ENCODE measurements at regions not wholly inside any gene's neighbourhood (a gene's known extent, or its start where the extent isn't known, plus 50 kb on each side); places are given as distances from the start of the nearest gene placed in this dataset.

DNA sequence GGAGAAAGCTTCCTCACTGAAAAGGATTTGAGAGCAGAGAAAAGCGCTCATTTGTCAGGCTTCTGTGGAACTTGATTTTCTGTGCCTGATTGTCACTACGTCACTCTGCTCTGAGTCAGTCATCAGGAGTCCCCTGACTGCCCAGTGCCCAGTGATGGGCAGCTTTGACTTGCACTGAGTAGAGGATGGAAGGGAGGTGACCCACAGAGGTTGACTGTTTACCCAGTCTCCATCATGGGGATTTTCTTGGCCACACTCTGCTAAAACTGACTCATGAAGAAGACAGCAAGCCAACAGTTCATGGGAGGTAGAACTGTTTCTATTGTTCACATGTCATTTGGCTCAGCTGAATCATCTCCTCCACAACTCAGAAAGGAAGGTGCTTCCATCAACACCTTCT, 82.1 kb upstream of the DUSP10 start:
- peaks cover 0 to 17% (median 0%) of the 10 kb centered on the region in 5 donors for H3K36me3 Mint-ChIP-seq
- H3K4me1 ChIP-seq (ENCODE audit: control insufficient read depth in 2 of 2, insufficient read depth in 2 of 2, low read length in 2 of 2), result peaks cover 6 to 22% of the 10 kb centered on the region in 2 donors
- H3K27me3 ChIP-seq (ENCODE audit: control insufficient read depth in 2 of 2, insufficient read depth in 2 of 2, low read length in 2 of 2), result no peaks in the 10 kb centered on the region
- POLR2A ChIA-PET, result no interaction called here
- intact Hi-C loops (cut with micrococcal nuclease), result no loop called here
- H3K9me3 ChIP-seq (ENCODE audit: control insufficient read depth in 2 of 3, low read length in 3 of 3), result no peaks in the 10 kb centered on the region
- no peaks in the 10 kb centered on the region for H3K36me3 ChIP-seq (ENCODE audit: control insufficient read depth in 2 of 3, insufficient read depth in 3 of 3, low read length in 3 of 3)
- no peak overlapping the region for H3K27ac Mint-ChIP-seq
- no peak for ATAC-seq
- peaks cover 9 to 43% (median 20%) of the 10 kb centered on the region in 7 donors for H3K4me1 Mint-ChIP-seq
- H3K4me3 ChIP-seq (ENCODE audit: low read length), result no peak overlapping the region
- peaks cover 0 to 7% (median 0%) of the 10 kb centered on the region in 11 donors for H3K9me3 Mint-ChIP-seq
- no peak overlapping the region for H3K27ac ChIP-seq (ENCODE audit: low read depth, low read length)
- no peak overlapping the region for H3K4me3 Mint-ChIP-seq
- no peak for DNase-seq
- H3K27me3 Mint-ChIP-seq, result no peaks in the 10 kb centered on the region
- CTCF ChIA-PET, result no interaction called here

GRCh38 chr1:221823561-221823960, 81.7 kb upstream of the DUSP10 start:
- no peaks in the 10 kb centered on the region for H3K27me3 ChIP-seq (ENCODE audit: control insufficient read depth in 2 of 2, insufficient read depth in 2 of 2, low read length in 2 of 2)
- Mint-ChIP-seq H3K4me3 (no peak overlapping the region), H3K4me1 (peaks cover 9 to 38% (median 17%) of the 10 kb centered on the region in 7 donors), H3K9me3 (peaks cover 0 to 7% (median 0%) of the 10 kb centered on the region in 11 donors), H3K27ac (no peak overlapping the region), H3K36me3 (peaks cover 0 to 15% (median 0%) of the 10 kb centered on the region in 5 donors), H3K27me3 (no peaks in the 10 kb centered on the region)
- peaks cover 6 to 19% of the 10 kb centered on the region in 2 donors for H3K4me1 ChIP-seq (ENCODE audit: control insufficient read depth in 2 of 2, insufficient read depth in 2 of 2, low read length in 2 of 2)
- ChIA-PET CTCF (no interaction called here), POLR2A (no interaction called here)
- no peak overlapping the region for H3K4me3 ChIP-seq (ENCODE audit: low read length)
- intact Hi-C loops (cut with micrococcal nuclease), result no loop called here
- ATAC-seq (no peak), DNase-seq (no peak)
- H3K36me3 ChIP-seq (ENCODE audit: control insufficient read depth in 2 of 3, insufficient read depth in 3 of 3, low read length in 3 of 3), result no peaks in the 10 kb centered on the region
- H3K9me3 ChIP-seq (ENCODE audit: control insufficient read depth in 2 of 3, low read length in 3 of 3), result no peaks in the 10 kb centered on the region
- H3K27ac ChIP-seq (ENCODE audit: low read depth, low read length), result no peak overlapping the region

DNA sequence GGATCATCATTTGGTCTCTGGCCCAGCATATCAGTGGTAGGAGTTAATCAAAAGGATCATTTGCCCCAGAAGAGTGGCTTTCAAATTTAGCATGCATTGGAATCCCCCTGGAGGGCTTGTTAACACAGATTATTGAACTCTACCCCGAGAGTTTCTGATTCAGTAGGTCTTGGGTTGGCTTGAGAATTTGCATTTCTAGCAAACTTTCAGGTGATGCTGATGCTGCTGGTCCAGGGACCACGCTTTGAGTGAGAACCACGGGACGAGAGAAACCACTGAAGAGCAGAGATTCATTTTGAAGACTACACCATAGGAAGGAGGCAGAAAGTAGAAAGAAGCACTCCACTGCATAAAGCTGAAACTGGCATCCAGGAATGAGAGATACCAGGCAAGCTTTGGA, 81.3 kb upstream of the DUSP10 start:
- Mint-ChIP-seq H3K36me3 (peaks cover 0 to 15% (median 0%) of the 10 kb centered on the region in 5 donors), H3K4me3 (no peak overlapping the region), H3K27ac (no peak overlapping the region), H3K27me3 (no peaks in the 10 kb centered on the region), H3K4me1 (peaks cover 9 to 34% (median 17%) of the 10 kb centered on the region in 7 donors), H3K9me3 (peaks cover 0 to 7% (median 0%) of the 10 kb centered on the region in 11 donors)
- ATAC-seq, result no peak
- H3K27me3 ChIP-seq (ENCODE audit: control insufficient read depth in 2 of 2, insufficient read depth in 2 of 2, low read length in 2 of 2), result no peaks in the 10 kb centered on the region
- no peak overlapping the region for H3K27ac ChIP-seq (ENCODE audit: low read depth, low read length)
- peaks cover 6 to 16% of the 10 kb centered on the region in 2 donors for H3K4me1 ChIP-seq (ENCODE audit: control insufficient read depth in 2 of 2, insufficient read depth in 2 of 2, low read length in 2 of 2)
- H3K4me3 ChIP-seq (ENCODE audit: low read length), result no peak overlapping the region
- ChIA-PET POLR2A (no interaction called here), CTCF (no interaction called here)
- intact Hi-C loops (cut with micrococcal nuclease), result no loop called here
- no peaks in the 10 kb centered on the region for H3K36me3 ChIP-seq (ENCODE audit: control insufficient read depth in 2 of 3, insufficient read depth in 3 of 3, low read length in 3 of 3)
- DNase-seq, result no peak
- no peaks in the 10 kb centered on the region for H3K9me3 ChIP-seq (ENCODE audit: control insufficient read depth in 2 of 3, low read length in 3 of 3)

DNA sequence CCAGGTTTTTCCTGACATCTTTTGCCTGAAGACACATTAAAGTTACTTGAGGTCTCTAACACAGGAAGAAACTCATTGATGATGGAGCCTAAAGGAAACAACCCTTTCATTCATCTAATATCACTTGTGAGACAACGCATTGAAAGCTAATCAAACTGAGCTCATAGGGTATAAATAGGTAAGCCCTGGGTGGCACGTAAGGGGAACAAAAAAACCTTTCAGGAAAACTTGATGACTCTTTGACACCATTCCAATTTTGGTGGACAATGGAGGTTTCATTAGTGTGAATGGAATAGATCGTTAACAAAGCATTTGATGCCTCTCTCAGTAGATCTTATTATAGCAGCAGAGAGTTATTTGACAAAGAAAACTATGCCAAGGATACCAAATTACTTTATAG, 80.7 kb upstream of the DUSP10 start:
- intact Hi-C loops (cut with micrococcal nuclease), result no loop called here
- Mint-ChIP-seq H3K9me3 (peaks cover 0 to 9% (median 0%) of the 10 kb centered on the region in 11 donors), H3K4me3 (no peak overlapping the region), H3K27ac (no peak overlapping the region), H3K4me1 (peaks cover 9 to 29% (median 13%) of the 10 kb centered on the region in 7 donors), H3K27me3 (no peaks in the 10 kb centered on the region), H3K36me3 (peaks cover 0 to 17% (median 0%) of the 10 kb centered on the region in 5 donors)
- DNase-seq (no peak), ATAC-seq (no peak)
- Histone ChIP-seq H3K27ac (ENCODE audit: low read depth, low read length) (no peak overlapping the region), H3K4me3 (ENCODE audit: low read length) (no peak overlapping the region), H3K4me1 (ENCODE audit: control insufficient read depth in 2 of 2, insufficient read depth in 2 of 2, low read length in 2 of 2) (peaks cover 6 to 11% of the 10 kb centered on the region in 2 donors), H3K9me3 (ENCODE audit: control insufficient read depth in 2 of 3, low read length in 3 of 3) (no peaks in the 10 kb centered on the region), H3K36me3 (ENCODE audit: control insufficient read depth in 2 of 3, insufficient read depth in 3 of 3, low read length in 3 of 3) (no peaks in the 10 kb centered on the region), H3K27me3 (ENCODE audit: control insufficient read depth in 2 of 2, insufficient read depth in 2 of 2, low read length in 2 of 2) (no peaks in the 10 kb centered on the region)
- POLR2A ChIA-PET, result no interaction called here
- CTCF ChIA-PET, result no interaction called here

DNA sequence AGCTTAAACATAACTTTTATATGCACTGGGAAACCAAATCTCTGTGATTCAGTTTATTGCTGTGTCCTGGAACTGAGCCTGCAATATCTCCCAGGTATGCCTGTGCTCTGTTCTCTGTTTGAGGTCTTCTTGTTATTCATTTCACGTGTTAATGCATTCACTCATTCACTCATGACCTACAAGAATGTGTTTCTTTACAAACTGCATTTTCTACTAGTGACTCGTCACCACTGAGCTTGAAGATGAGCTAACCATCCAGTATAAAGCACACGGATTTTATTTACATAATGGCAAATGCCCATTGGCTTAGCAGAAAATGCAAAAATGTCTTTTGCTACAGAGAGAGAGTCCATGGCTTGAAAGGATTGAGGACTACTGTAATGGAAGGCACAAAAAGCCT, 75.0 kb upstream of the DUSP10 start:
- H3K9me3 Mint-ChIP-seq, result peaks cover 0 to 6% (median 0%) of the 10 kb centered on the region in 11 donors
- ChIA-PET CTCF (interaction anchor here (0.6 kb wide), 1 partner anchor 922 kb away, joined by 6 read pairs; no protein-coding TSS in a partner anchor), POLR2A (no interaction called here)
- H3K27ac Mint-ChIP-seq, result no peak overlapping the region
- no peaks in the 10 kb centered on the region for H3K27me3 ChIP-seq (ENCODE audit: control insufficient read depth in 2 of 2, insufficient read depth in 2 of 2, low read length in 2 of 2)
- ATAC-seq (no peak), DNase-seq (no peak)
- H3K36me3 Mint-ChIP-seq, result peaks cover 0 to 12% (median 0%) of the 10 kb centered on the region in 5 donors
- H3K9me3 ChIP-seq (ENCODE audit: control insufficient read depth in 2 of 3, low read length in 3 of 3), result no peaks in the 10 kb centered on the region
- peaks cover 0 to 3% (median 0%) of the 10 kb centered on the region in 7 donors for H3K4me1 Mint-ChIP-seq
- no peak overlapping the region for H3K4me3 Mint-ChIP-seq
- no peaks in the 10 kb centered on the region for H3K36me3 ChIP-seq (ENCODE audit: control insufficient read depth in 2 of 3, insufficient read depth in 3 of 3, low read length in 3 of 3)
- no peak overlapping the region for H3K27ac ChIP-seq (ENCODE audit: low read depth, low read length)
- no peak overlapping the region for H3K4me3 ChIP-seq (ENCODE audit: low read length)
- H3K4me1 ChIP-seq (ENCODE audit: control insufficient read depth in 2 of 2, insufficient read depth in 2 of 2, low read length in 2 of 2), result no peaks in the 10 kb centered on the region
- H3K27me3 Mint-ChIP-seq, result peaks cover 0 to 4% (median 0%) of the 10 kb centered on the region in 5 donors
- intact Hi-C loops (cut with micrococcal nuclease), result no loop called here

- Histone ChIP-seq H3K9me3 (ENCODE audit: control insufficient read depth in 2 of 3, low read length in 3 of 3) (no peaks in the 10 kb centered on the region), H3K36me3 (ENCODE audit: control insufficient read depth in 2 of 3, insufficient read depth in 3 of 3, low read length in 3 of 3) (no peaks in the 10 kb centered on the region), H3K27me3 (ENCODE audit: control insufficient read depth in 2 of 2, insufficient read depth in 2 of 2, low read length in 2 of 2) (no peaks in the 10 kb centered on the region), H3K4me1 (ENCODE audit: control insufficient read depth in 2 of 2, insufficient read depth in 2 of 2, low read length in 2 of 2) (no peaks in the 10 kb centered on the region), H3K4me3 (ENCODE audit: low read length) (no peak overlapping the region), H3K27ac (ENCODE audit: low read depth, low read length) (no peak overlapping the region)
- peaks cover 4 to 11% (median 9%) of the 10 kb centered on the region in 7 donors for H3K4me1 Mint-ChIP-seq
- H3K27ac Mint-ChIP-seq, result no peak overlapping the region
- ChIA-PET POLR2A (no interaction called here), CTCF (no interaction called here)
- H3K27me3 Mint-ChIP-seq, result peaks cover 0 to 4% (median 0%) of the 10 kb centered on the region in 5 donors
- H3K36me3 Mint-ChIP-seq, result peaks cover 0 to 13% (median 0%) of the 10 kb centered on the region in 5 donors
- intact Hi-C loops (cut with micrococcal nuclease), result no loop called here
- H3K9me3 Mint-ChIP-seq, result peaks cover 0 to 6% (median 0%) of the 10 kb centered on the region in 11 donors
- ATAC-seq (no peak), DNase-seq (no peak)
- no peak overlapping the region for H3K4me3 Mint-ChIP-seq
These were observed 73.8 kb upstream of the DUSP10 start for GRCh38 chr1:221815660-221816059.

GRCh38 chr1:221813887-221814286, 72.0 kb upstream of the DUSP10 start:
- DNase-seq (no peak), ATAC-seq (no peak)
- peaks cover 0 to 20% (median 0%) of the 10 kb centered on the region in 11 donors for H3K9me3 Mint-ChIP-seq
- Histone ChIP-seq H3K27ac (ENCODE audit: low read depth, low read length) (no peak overlapping the region), H3K4me1 (ENCODE audit: control insufficient read depth in 2 of 2, insufficient read depth in 2 of 2, low read length in 2 of 2) (peaks cover 8 to 12% of the 10 kb centered on the region in 2 donors), H3K4me3 (ENCODE audit: low read length) (no peak overlapping the region), H3K27me3 (ENCODE audit: control insufficient read depth in 2 of 2, insufficient read depth in 2 of 2, low read length in 2 of 2) (no peaks in the 10 kb centered on the region), H3K9me3 (ENCODE audit: control insufficient read depth in 2 of 3, low read length in 3 of 3) (no peaks in the 10 kb centered on the region), H3K36me3 (ENCODE audit: control insufficient read depth in 2 of 3, insufficient read depth in 3 of 3, low read length in 3 of 3) (no peaks in the 10 kb centered on the region)
- peaks cover 0 to 4% (median 0%) of the 10 kb centered on the region in 5 donors for H3K27me3 Mint-ChIP-seq
- H3K36me3 Mint-ChIP-seq, result peaks cover 0 to 27% (median 0%) of the 10 kb centered on the region in 5 donors
- CTCF ChIA-PET, result no interaction called here
- H3K4me1 Mint-ChIP-seq, result peaks cover 14 to 28% (median 27%) of the 10 kb centered on the region in 7 donors
- POLR2A ChIA-PET, result no interaction called here
- intact Hi-C loops (cut with micrococcal nuclease), result no loop called here
- no peak overlapping the region for H3K4me3 Mint-ChIP-seq
- no peak overlapping the region for H3K27ac Mint-ChIP-seq

Measured in naive thymus-derived CD4-positive, alpha-beta T cell (primary cell).